HEK293 (cell line): ENCODE measurements at regions not wholly inside any gene's neighbourhood (a gene's known extent, or its start where the extent isn't known, plus 50 kb on each side); places are given as distances from the start of the nearest gene placed in this dataset.

Experiments used
- ZNF146 ChIP-seq: fragments of 450-650 bp; formaldehyde crosslinking; IDR thresholded peaks from 2 replicates; pipeline ENCODE4 v1.5.1; 2016; ENCODE audit warnings: missing biosample characterization, missing genetic modification characterization
- TF ChIP-seq, protein P1 (sequence below): fragments of 450-650 bp; formaldehyde crosslinking; IDR thresholded peaks from 2 replicates; pipeline ENCODE4 v1.5.1; 2016; ENCODE audit warnings: missing biosample characterization, missing genetic modification characterization

- TF ChIP-seq, protein P1, sequence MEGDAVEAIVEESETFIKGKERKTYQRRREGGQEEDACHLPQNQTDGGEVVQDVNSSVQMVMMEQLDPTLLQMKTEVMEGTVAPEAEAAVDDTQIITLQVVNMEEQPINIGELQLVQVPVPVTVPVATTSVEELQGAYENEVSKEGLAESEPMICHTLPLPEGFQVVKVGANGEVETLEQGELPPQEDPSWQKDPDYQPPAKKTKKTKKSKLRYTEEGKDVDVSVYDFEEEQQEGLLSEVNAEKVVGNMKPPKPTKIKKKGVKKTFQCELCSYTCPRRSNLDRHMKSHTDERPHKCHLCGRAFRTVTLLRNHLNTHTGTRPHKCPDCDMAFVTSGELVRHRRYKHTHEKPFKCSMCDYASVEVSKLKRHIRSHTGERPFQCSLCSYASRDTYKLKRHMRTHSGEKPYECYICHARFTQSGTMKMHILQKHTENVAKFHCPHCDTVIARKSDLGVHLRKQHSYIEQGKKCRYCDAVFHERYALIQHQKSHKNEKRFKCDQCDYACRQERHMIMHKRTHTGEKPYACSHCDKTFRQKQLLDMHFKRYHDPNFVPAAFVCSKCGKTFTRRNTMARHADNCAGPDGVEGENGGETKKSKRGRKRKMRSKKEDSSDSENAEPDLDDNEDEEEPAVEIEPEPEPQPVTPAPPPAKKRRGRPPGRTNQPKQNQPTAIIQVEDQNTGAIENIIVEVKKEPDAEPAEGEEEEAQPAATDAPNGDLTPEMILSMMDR (tag by site-specific recombination), result no peak
- no peak for TF ChIP-seq ZNF146 (tag by site-specific recombination)
These were observed 355.8 kb downstream of the PCDH7 start for GRCh38 chr4:31075969-31076368.
